HG03159 (cell line): ENCODE measurements at regions not wholly inside any gene's neighbourhood (a gene's known extent, or its start where the extent isn't known, plus 50 kb on each side); places are given as distances from the start of the nearest gene placed in this dataset.
A peak's percentile ranks its signal among the peaks of the same experiment; 100 is the strongest.
"Not testable (repeated sequence)": the region's sequence is repeated elsewhere in the genome, so short reads cannot be mapped to it uniquely, and the experiment has no call there.

Source experiments
- ATAC-seq: cut with Tn5 transposase; IDR thresholded peaks from one replicate; pipeline ENCODE4 v1.9.1; 2021; ENCODE audit warnings: mild to moderate bottlenecking, moderate library complexity; ENCODE audit not compliant: unreplicated experiment

DNA sequence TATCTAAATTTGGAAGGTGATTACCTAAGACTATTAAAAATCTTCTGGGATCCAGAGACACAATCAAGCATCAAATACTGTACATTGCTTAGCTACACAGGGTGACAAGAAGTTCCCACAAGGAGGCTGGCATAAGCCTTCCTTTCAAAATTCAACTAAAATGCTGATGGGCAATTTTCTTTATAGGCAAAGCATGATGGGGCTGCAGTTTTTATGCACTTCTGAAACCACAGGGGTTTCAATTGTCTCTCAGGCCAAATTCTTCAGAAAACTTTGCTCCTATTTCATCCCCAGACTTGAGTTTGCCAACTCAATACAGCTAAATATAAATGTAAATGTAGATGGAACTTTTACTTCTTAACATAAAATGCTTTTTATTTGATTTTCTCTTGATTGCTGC lies 241.6 kb downstream of the ZPLD1 start:
- no peak for ATAC-seq

DNA sequence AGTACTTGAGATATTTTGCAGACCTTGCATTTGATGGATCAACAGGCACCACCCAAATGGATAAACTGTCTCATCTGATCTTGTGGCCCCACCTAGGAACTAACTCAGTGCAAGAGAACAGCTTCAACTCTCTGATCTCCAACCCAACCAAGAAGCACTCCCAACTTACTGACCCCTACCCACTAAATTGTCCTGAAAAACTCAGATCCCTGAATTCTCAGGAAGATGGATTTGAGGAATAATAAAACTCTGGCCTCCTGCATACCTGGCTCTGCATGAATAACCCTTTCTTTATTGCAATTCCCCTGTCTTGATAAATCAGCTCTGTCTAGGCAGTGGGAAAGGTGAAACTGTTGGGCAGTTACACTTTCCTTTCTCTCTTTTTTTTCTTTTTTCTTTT lies 247.9 kb downstream of the ZPLD1 start:
- ATAC-seq = no peak

GRCh38 chr3:102686792-102687191 lies 252.0 kb downstream of the ZPLD1 start:
- no peak for ATAC-seq

GRCh38 chr3:102687851-102688555 lies 253.2 kb downstream of the ZPLD1 start:
- no peak for ATAC-seq

GRCh38 chr3:102688556-102688930 lies 253.7 kb downstream of the ZPLD1 start:
- ATAC-seq = no peak

GRCh38 chr3:102691507-102691906 lies 256.7 kb downstream of the ZPLD1 start:
- ATAC-seq = no peak

DNA sequence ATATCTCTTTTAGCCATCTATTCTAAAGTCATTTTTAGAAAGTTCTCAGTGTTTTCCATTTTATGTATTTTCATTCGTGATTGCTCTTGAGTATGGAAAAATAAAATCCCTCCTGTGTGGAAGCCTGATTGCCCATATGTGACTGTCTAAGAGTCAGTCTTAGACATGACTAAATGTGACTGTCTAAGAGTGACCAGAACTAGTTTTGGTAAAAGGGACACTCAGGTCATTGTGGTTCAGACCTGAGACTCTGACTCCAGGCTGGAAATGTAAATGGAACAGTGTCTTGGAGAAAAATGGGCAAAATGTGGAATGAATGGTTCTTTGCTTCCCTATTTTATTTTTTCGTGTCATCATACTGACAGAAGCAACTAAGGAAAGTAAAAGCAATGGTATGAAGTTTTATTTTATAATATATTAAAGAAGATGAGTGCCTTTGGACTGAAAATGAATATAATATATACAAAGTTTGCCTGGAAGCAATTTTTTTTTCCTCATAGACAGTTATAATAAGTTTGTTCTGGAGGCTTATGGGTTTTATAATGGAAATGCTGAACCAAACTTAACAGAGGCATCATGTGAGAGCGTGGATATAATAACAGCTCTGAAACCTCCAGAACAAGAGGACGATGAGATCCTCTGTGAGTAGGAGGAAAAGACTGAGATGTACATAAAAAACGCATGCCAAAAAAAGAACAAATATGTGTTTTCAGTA lies 264.4 kb downstream of the ZPLD1 start:
- no peak for ATAC-seq

GRCh38 chr3:102699819-102700140 lies 265.0 kb downstream of the ZPLD1 start:
- no peak for ATAC-seq

DNA sequence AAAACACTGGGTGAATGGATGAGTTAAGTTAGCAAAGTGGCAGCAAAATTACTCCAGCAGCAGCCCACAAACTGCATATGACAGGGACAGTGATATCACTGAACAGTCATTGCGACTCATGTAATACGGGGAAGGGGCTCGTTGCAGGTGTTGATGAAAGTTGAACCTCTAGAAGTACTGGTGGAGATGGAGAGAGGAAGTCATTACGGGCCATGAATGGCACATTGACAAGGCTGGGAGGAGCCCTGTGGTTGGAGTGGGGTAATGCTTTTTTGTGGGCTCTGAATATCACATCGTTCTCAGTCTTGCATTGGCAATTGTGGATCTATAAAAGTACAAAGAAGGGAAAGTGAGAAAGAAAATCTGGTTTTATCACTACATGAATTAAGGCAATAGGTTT lies 278.1 kb downstream of the ZPLD1 start:
- no peak for ATAC-seq

- peak; percentile 10 for ATAC-seq
These were observed 279.8 kb downstream of the ZPLD1 start for GRCh38 chr3:102714567-102714966.

DNA sequence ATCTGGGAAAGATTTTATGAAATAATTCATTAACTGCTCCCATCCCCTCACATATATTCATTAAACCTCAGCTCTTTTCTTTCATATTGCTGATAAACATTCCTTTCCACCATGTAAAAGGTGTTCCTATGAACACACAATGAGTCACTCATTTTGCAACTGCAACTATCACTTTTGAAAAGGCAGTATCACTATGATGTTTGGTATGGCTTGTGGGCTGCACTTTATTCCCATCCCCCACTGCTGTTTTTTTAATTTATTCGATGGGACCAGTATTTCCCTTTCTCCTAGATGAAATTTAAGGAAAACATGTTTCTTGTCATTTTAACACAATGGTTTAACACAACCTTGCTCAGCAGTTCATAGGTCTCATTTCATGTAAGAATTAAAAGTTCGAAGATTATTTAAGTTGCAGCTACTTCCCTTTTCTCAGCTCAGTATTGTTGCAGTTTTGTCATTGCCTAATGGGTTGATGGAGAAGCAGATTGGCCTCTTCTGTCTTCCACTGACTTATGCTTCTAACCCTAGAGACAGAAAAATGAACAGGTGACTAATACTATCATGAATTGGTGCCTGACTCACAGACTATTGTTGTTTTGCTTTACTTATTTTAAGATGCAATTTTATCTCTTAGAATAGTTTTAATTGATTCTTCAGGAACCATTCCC lies 280.3 kb downstream of the ZPLD1 start:
- peak; percentile 95 for ATAC-seq

DNA sequence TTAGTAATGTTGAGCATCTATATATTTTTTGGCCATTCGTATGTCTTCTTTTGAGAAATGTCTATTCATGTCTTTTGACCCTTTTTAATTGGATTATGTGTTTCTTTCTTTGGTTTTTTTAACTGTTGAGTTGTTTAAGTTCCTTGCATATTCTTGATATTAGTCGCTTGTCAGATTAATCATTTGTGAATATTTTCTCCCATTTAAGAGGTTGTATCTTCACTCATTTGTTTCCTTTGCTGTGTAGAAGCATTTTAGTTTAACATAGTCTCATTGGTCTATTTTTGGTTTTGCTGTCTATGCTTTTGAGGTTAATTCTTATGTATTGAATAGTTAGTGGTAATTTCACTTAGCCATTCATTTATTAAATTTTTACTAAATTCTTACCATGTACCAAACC lies 283.8 kb downstream of the ZPLD1 start:
- no peak for ATAC-seq

DNA sequence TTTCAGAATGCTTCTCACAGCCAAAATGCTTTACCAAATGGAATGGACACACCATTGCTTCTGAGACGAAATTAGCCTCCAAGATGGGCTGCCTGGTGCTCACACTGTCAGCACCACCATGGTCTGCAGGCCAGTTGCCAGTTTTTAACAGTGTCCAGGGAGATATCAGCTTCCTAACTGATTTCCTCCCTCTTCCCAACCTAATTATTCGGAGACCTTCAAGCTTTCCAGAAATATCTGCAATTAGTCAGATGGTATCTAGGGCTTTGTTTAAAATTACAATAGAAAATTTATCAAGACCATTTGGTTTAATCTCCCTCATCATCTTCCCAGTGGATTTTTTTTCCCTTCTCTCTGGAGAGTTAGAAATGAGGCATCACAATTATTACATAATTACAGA lies 287.5 kb downstream of the ZPLD1 start:
- ATAC-seq = no peak

GRCh38 chr3:102727340-102727739 lies 292.5 kb downstream of the ZPLD1 start:
- ATAC-seq = no peak

DNA sequence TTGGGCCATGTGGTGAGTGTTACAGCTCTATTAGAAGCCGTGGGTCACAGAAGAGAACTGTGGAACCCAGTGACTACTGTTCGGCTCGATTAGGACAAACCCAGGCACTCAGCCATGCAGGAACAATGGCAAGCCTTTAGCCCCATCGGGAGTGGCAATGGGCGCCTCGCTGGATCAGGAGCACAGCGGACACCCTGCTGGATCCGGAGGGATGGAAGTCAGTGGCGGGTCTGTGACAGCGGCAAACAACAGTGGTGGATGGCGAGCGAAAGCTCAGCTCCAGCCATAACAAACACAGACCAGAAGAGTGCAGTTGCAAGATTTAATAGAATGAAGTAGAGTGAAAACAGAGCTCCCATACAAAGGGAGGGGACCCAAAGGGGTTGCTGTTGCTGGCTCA lies 297.8 kb downstream of the ZPLD1 start:
- not testable (repeated sequence) for ATAC-seq

GRCh38 chr3:102733791-102734563 lies 299.2 kb downstream of the ZPLD1 start:
- ATAC-seq = no peak

DNA sequence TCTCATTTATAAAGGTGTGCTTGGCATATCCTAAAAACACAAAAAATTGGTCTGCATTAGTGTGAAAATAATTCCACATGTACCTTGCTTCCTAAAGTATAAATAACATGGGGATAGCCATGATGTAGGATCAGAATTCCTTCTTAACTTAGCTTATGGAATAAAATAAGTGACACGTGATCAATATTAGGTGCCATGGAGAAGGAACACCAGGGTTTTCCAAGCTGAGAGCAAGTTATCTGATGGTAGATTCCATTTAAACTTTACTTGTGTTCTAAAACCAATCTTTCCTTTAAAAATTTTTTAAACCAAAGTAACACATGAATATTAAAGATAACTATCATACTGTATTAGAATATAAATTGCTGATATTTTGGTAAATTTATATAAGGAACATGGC lies 300.5 kb downstream of the ZPLD1 start:
- ATAC-seq = no peak

- ATAC-seq = no peak
These were observed 301.6 kb downstream of the ZPLD1 start for GRCh38 chr3:102736288-102736974.

DNA sequence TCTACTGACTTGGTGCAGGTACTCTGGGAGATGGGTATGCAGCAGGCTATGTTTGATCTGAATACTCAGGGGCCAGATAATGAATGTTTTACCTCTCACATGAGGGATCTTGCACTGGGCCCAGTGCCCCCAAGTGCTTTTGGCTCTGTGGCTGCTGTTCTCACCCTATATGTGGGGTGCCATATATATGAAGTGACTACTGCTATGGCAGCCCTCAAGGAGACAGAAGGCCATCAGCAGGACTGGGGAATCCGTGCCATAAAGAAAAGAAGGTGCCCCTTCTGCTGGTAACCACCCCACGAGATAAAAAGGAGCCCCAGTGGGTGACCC lies 302.1 kb downstream of the ZPLD1 start:
- no peak for ATAC-seq

DNA sequence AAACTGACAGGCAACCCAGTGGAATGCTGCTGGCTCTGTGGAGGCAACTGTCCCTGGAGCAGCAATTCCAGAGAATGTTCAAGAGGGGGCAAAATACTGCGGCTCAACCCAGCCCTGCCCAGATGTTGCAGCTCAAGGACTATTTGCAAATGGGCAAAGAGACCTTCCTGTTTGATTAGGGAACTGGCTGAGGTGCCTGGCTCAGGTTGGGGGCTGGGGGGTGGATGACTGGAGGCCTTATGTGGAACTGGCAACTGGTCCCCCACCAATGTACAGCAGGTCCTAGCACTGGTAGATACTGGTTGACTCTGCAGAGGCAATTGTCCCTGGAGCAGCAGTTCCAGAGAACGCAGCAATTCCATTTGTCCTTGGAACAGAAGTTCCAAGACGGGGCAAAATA lies 302.5 kb downstream of the ZPLD1 start:
- no peak for ATAC-seq

- ATAC-seq = no peak
These were observed 306.3 kb downstream of the ZPLD1 start for GRCh38 chr3:102741105-102741504.
